ENCODE measurements at regions not wholly inside any gene's neighbourhood (a gene's known extent, or its start where the extent isn't known, plus 50 kb on each side); places are given as distances from the start of the nearest gene placed in this dataset.

- H3K4me1 ChIP-seq (ENCODE audit: insufficient read depth, low read length, poor library complexity, severe bottlenecking) = peaks cover 4% of the 10 kb centered on the region
- BruUV-seq (replicated peaks) = no TSS peak
- ChIA-PET POLR2A (ENCODE audit: low non-redundant PET) (no interaction called here), CTCF (no interaction called here)
- H3K27ac ChIP-seq (ENCODE audit: low read depth, low read length, poor library complexity, severe bottlenecking) = no peak overlapping the region
- intact Hi-C loops (cut with micrococcal nuclease; ENCODE audit: unreplicated experiment) = no loop called here
- H3K36me3 ChIP-seq (ENCODE audit: insufficient read depth, low read length, poor library complexity, severe bottlenecking) = no peaks in the 10 kb centered on the region
- no peaks in the 10 kb centered on the region for H3K9me3 ChIP-seq (ENCODE audit: low read depth, low read length, poor library complexity, severe bottlenecking)
- H3K4me3 ChIP-seq (ENCODE audit: low read depth, low read length, poor library complexity, severe bottlenecking) = no peak overlapping the region
- TF ChIP-seq EZH2 (IDR thresholded peaks at IDR 0.05; ENCODE audit: borderline replicate concordance, low read depth, low read length, poor library complexity, severe bottlenecking) = no peak
- no peak for TF ChIP-seq CTCF (conservative IDR thresholded peaks at IDR 0.05; ENCODE audit: low read depth, low read length)
- no peak for DNase-seq (ENCODE audit: low spot score)
- H3K27me3 ChIP-seq (replicated peaks; ENCODE audit: insufficient read depth, low read depth, low read length, poor library complexity) = no peaks in the 10 kb centered on the region
Measured at GRCh38 chr12:27178723-27179399, 65.2 kb upstream of the STK38L start.

- Histone ChIP-seq H3K4me3 (ENCODE audit: low read depth, low read length, poor library complexity, severe bottlenecking) (no peak overlapping the region), H3K27ac (ENCODE audit: low read depth, low read length, poor library complexity, severe bottlenecking) (no peak overlapping the region), H3K9me3 (ENCODE audit: low read depth, low read length, poor library complexity, severe bottlenecking) (no peaks in the 10 kb centered on the region), H3K27me3 (replicated peaks; ENCODE audit: insufficient read depth, low read depth, low read length, poor library complexity) (no peaks in the 10 kb centered on the region), H3K36me3 (ENCODE audit: insufficient read depth, low read length, poor library complexity, severe bottlenecking) (no peaks in the 10 kb centered on the region), H3K4me1 (ENCODE audit: insufficient read depth, low read length, poor library complexity, severe bottlenecking) (peaks cover 4% of the 10 kb centered on the region)
- CTCF ChIA-PET = no interaction called here
- no peak for TF ChIP-seq EZH2 (IDR thresholded peaks at IDR 0.05; ENCODE audit: borderline replicate concordance, low read depth, low read length, poor library complexity, severe bottlenecking)
- no peak for TF ChIP-seq CTCF (conservative IDR thresholded peaks at IDR 0.05; ENCODE audit: low read depth, low read length)
- intact Hi-C loops (cut with micrococcal nuclease; ENCODE audit: unreplicated experiment) = no loop called here
- DNase-seq (ENCODE audit: low spot score) = peak; percentile 79
- TSS peak; percentile 75 for BruUV-seq (replicated peaks)
- POLR2A ChIA-PET (ENCODE audit: low non-redundant PET) = no interaction called here
Measured at GRCh38 chr12:27179400-27180214, 64.5 kb upstream of the STK38L start.

DNA sequence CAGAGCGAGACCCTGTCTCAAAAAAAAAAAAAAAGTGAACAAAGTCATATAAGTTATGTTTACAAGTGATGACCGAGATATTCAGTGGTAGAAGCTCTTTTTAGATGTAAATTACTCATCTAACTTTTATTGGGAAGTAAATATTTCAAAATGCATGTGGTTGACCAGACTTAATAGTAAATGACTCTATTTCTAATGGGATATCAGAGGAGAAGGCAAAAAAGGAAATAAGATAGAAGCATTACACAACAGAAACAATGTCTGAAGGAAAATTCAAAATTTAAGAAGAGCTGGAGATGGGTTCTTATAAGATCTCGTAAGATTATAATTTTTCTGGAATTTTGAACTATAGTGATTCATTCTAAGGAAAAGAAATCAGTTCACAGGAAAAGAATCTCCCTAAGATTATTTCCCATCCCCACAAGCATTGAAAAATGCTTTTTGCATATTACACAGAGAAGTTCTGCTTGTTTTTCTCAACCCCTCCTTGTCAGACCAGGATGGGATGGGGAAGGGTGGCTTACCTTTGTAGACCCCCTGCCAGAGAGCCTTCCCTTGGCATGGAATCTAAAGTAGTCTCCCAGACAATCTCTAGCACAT is 63.1 kb upstream of the STK38L start:
- no TSS peak for BruUV-seq (replicated peaks)
- intact Hi-C loops (cut with micrococcal nuclease; ENCODE audit: unreplicated experiment) = no loop called here
- CTCF ChIA-PET = no interaction called here
- Histone ChIP-seq H3K9me3 (ENCODE audit: low read depth, low read length, poor library complexity, severe bottlenecking) (no peaks in the 10 kb centered on the region), H3K4me1 (ENCODE audit: insufficient read depth, low read length, poor library complexity, severe bottlenecking) (peaks cover 4% of the 10 kb centered on the region), H3K27ac (ENCODE audit: low read depth, low read length, poor library complexity, severe bottlenecking) (no peak overlapping the region), H3K27me3 (replicated peaks; ENCODE audit: insufficient read depth, low read depth, low read length, poor library complexity) (no peaks in the 10 kb centered on the region), H3K36me3 (ENCODE audit: insufficient read depth, low read length, poor library complexity, severe bottlenecking) (no peaks in the 10 kb centered on the region), H3K4me3 (ENCODE audit: low read depth, low read length, poor library complexity, severe bottlenecking) (no peak overlapping the region)
- TF ChIP-seq EZH2 (IDR thresholded peaks at IDR 0.05; ENCODE audit: borderline replicate concordance, low read depth, low read length, poor library complexity, severe bottlenecking) (no peak), CTCF (conservative IDR thresholded peaks at IDR 0.05; ENCODE audit: low read depth, low read length) (no peak)
- POLR2A ChIA-PET (ENCODE audit: low non-redundant PET) = interaction anchor here (0.6 kb wide), 1 partner anchor 135 kb away, joined by 3 read pairs; no protein-coding TSS in a partner anchor
- no peak for DNase-seq (ENCODE audit: low spot score)

Measured in A673 (cell line).